SKM-1 treated with dmso at 0.1 percent for 144 hours (cell line): ENCODE measurements at regions not wholly inside any gene's neighbourhood (a gene's known extent, or its start where the extent isn't known, plus 50 kb on each side); places are given as distances from the start of the nearest gene placed in this dataset.

Experiments
- DNase-seq: peaks from one replicate; lab custom pipeline; 2025; ENCODE audit not compliant: unreplicated experiment; lab: John Stamatoyannopoulos, UW

DNA sequence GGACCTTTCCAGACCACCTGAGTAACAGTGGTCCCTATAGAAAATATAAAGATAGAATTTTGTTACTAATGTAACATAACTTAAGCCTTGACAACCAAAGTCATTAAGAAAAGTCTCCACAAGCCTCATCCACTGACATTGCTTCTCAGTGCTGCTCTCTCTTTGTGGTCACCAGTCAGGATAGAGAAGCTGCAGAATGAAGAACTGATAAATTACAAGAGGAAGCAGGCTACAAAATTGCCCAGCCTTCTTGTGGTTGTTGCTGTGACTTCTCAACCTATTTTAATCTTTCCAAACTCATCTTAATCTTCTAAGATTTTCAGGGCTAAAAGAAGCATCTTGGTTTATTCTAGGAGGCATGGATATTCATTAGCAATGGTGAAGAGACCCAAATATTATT is 343.8 kb downstream of the MZT1 start:
- peak; percentile 71 for DNase-seq

DNA sequence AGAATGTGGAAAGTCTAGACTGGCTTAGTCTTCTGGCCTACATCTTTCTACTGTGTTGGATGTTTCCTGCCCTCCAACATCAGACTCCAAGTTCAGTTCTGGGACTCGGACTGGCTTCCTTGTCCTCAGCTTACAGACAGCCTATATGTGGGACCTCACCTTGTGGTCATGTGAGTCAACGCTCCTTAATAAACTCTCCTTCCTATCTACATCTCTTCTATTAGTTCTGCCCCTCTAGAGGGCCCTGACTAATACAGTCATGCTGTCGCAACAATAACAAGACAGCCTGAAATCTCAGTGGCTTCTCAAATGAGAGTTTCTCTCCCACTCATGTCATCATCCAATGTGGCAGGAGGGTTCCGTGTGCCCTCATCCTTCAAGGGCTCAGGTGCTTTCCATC is 347.8 kb downstream of the MZT1 start:
- DNase-seq, result no peak

GRCh38 chr13:72368031-72368430 is 359.4 kb downstream of the MZT1 start:
- DNase-seq, result no peak

DNA sequence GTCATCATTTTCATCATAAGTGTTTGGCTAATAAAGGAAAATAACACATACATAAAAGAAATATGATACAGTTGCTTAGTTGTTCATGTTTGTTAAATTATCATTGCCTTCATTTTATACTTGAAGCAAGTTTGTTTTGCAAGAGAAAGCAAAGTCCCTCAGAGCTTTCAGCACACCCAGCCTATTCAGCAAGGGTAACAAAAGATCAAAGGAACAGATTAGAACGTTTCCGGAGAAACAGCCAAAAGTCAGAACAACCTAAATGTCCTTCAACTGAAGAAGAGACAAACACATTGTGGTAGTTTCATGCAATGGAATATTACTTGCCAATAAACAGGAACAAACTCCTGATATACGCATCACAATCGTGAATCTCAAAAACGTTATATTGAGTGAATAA is 380.7 kb downstream of the MZT1 start:
- DNase-seq, result no peak

DNA sequence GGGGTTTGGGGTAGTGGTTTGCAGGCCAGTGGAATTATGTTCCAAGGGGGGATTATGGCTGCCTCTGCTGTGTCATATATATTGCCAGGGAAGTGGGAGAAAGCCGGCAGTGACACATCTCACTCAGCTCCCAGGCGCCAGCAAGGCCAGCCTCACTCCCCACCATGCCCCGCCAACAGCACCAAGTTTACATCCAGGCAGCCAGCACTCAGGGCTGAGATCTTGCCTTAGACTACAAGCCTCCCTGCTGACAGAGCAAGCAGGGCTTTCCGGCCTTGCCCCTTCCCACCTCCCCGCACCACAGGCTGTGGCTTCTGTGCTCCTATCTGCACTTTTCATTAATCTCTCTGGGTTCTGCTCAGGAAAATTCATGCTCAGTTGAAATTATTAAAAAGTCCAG is 385.1 kb downstream of the MZT1 start:
- DNase-seq, result no peak

GRCh38 chr13:72341904-72342303 is 385.5 kb downstream of the MZT1 start:
- no peak for DNase-seq

- no peak for DNase-seq
Measured at GRCh38 chr13:72317346-72318109, 409.9 kb downstream of the MZT1 start.

- DNase-seq, result no peak
Measured at GRCh38 chr13:72316716-72317115, 410.7 kb downstream of the MZT1 start.

- DNase-seq, result no peak
Measured at GRCh38 chr13:72315312-72315711, 412.1 kb downstream of the MZT1 start.

DNA sequence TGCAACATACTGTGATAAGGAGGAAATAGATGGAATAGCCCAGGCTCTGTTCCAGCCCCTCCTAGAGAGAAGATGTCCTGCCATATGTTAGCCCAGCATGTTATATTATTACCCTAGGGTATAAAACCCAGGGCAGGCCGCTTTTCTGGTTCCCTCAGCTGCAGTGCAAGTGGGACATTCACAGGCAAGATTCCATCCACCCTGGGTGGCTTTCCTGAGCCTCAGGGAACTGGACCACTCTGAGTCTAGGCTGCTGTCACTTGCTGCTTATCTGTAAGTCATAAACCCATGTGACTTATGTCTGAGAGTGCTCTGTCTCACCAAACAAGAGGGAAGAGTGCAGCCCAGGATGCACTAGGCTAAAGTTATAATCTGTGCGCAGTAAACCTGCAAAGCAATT is 413.2 kb downstream of the MZT1 start:
- DNase-seq, result no peak

DNA sequence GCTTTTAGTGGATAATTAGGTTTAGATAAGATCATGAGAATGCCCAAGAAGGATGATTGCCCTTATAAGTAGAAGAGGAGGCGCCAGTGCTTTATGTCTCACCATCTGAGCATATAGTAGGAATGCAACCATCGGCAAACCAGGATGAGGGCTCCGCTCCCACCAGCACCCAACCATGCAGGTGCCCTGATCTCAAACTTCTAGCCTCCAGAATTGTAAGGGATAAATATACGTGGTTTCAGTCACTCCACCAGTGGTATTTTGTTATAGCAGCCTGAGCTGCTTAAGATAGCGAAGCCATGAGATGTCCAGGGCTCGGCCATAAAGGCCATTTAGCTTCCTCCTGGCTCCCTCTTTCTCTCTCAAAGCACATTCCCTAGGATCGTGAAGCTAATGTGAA is 413.9 kb downstream of the MZT1 start:
- DNase-seq, result no peak

GRCh38 chr13:72303941-72304746 is 423.3 kb downstream of the MZT1 start:
- DNase-seq, result no peak

DNA sequence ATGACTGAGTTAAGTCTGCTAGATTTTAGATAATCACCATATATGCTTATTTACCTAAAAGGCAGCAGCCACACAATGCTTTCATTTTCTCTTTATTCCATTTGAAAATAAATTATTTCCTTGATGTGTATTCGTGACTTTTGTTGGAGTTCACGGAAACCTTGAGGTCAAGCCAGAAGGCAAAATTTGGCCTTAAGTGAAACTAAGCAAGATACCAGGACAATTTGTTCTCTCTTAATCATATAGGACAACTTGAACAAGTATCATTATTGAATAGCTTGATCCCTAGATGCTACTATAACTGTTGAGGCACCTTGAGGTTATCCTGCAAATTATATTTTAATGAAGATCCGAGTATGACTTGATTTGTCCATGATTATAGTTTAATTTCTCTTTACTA is 429.2 kb upstream of the DACH1 start:
- DNase-seq, result no peak

DNA sequence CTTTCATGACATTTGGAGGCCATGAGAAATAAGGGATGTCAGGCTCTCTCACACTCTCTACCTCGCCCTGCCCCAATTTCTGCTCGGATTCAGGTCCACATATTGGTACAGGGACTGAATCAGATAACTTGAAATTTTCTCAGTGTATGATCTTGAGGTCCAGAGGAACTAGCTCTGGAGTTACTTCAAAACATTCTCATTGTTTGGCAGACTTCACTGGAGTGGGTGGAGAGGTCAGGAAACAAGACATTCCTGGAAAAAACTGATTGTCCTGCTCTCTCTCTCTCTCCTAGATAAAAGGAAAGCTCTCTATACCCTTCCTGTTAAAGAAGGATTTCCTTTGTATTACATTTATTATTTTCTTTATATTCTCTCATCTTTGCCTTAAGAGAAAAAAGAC is 428.1 kb upstream of the DACH1 start:
- no peak for DNase-seq

GRCh38 chr13:72293206-72293605 is 426.2 kb upstream of the DACH1 start:
- DNase-seq, result no peak

DNA sequence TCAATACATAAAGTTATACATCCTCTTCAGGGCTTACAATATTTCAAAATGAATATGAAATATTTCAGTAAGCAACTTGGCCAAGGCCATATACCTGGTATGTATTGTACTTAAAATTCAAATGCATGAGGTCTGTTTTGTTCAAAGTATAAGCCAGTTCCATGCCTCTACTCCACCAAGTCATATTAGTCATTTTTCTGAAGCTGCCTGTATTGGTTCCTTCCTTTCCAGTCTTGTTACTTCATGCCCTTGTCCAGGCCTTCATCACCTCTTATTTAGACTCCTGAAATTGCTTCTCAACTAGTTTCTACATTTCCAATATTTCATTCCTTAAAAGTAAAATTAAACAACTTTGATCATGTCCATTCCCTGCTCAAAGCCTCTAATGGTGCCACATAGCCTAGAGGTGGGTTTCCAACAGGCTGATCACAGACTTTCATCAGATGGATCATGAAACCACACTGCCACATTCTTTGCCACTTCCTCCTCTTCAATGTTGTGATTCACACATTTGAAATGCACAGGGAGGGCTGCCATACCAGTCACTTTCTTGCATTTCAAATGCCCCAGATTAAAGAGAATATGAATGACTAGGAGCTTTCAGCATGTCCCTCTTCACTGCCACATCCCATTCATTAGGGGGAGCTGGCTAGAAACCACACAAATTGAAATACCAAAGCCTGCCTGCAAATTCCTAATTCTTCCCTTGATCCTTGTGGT is 424.1 kb upstream of the DACH1 start:
- no peak for DNase-seq

- DNase-seq, result no peak
Measured at GRCh38 chr13:72286421-72286820, 419.4 kb upstream of the DACH1 start.

DNA sequence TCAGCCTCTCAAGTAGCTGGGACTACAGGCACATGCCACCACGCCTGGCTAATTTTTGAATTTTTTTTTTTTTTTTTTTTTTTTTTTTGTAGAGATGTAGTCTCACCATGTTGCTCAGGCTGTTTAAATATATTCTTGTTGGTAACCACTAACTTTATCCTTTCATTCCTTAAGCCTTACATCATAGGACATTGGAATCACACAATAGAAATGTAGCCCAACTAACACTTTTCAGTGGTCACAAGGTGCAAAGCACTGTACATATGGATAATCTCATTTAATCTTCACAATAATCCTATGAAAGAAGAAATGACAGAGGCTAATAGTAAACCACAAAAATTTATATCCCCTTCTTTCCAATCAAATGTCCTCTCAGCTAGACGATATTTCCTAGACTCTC is 417.8 kb upstream of the DACH1 start:
- DNase-seq, result no peak

GRCh38 chr13:72261732-72262131 is 394.7 kb upstream of the DACH1 start:
- DNase-seq, result no peak

DNA sequence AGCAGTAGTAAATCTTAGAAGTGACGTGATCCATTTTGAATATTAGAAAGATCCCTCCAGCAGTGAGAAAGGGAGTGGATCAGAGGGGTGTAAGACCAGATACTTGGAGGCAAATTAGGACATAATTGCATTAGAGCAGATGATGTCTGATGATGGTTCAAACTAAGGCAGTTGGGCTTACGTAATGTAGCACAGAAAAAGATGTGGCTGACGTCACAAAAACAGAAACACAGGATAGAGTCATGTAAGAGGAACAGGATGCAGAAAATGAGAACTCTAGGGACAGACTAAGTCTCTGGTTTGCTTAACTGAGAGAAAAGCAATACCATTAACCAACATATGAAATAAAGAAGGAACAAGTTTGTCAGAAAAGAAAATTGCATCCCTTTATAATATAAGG is 392.5 kb upstream of the DACH1 start:
- DNase-seq, result peak; percentile 5

DNA sequence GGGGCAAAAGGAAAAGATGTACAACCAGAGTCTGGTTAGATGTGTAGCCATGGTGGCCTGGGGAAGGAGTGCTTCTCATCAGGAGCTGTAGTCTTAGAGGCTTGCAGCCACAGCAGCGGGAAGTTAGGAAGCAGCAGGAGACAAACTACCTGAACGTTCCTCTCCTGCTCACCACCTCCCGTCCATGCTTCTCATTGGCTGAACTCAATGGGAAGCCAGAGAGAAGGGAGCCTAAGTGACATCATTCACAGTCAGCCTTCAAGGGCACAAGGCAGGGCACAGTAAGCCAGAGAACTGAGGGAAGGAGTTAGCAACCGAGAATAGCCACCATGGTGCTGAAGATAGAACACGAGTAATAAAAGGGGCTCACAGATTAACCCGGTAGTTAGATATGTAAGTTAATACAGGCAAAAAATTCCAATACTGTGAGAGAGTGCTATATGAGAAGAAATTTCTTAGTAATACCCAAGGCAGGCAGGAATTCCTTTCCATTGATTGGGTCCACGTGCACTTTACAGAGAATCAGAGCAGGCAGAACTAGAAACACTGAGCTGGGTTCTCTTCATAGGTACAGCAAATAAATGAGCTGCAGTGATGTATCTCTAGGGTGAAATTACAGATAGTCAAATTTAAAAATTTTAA is 391.5 kb upstream of the DACH1 start:
- DNase-seq, result no peak
